ENCODE measurements at regions not wholly inside any gene's neighbourhood (a gene's known extent, or its start where the extent isn't known, plus 50 kb on each side); places are given as distances from the start of the nearest gene placed in this dataset.

DNA sequence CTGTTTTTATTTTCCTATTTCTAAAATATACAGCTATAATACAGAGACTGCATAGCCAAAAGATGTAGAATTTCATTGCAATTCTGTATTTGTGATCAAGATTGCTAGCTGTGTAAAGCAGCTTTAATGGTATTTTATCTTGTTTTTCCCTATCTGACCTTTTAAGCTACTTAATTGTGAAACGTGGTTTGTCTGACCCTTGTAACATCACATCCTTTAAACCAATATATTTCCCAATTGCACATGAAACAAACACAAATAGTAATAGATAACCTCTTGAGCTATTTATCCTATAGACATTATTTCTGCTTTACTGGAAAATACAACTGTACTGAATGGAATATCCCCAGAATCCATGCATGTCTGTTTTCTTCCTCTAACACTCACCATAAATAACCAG lies 112.2 kb upstream of the PLPPR4 start:
- TF ChIP-seq SP2 (IDR thresholded peaks at IDR 0.05; ENCODE audit: low read length) (no peak), TBP (IDR thresholded peaks at IDR 0.05; ENCODE audit: low read depth, low read length) (no peak), POLR2AphosphoS5 (IDR thresholded peaks at IDR 0.05; ENCODE audit: low read depth, low read length) (no peak), GTF2F1 (IDR thresholded peaks at IDR 0.05; ENCODE audit: borderline replicate concordance, low read depth, low read length) (no peak), EZH2 (IDR thresholded peaks at IDR 0.05; ENCODE audit: low read depth, low read length, severe bottlenecking) (no peak), BACH1 (IDR thresholded peaks at IDR 0.05; ENCODE audit: low read length) (no peak), KDM5A (IDR thresholded peaks at IDR 0.05; ENCODE audit: low read length) (no peak), CHD2 (IDR thresholded peaks at IDR 0.05; ENCODE audit: low read length) (no peak), SRF (IDR thresholded peaks at IDR 0.05; ENCODE audit: low read depth, low read length) (no peak)
- TF ChIP-seq, protein P1, sequence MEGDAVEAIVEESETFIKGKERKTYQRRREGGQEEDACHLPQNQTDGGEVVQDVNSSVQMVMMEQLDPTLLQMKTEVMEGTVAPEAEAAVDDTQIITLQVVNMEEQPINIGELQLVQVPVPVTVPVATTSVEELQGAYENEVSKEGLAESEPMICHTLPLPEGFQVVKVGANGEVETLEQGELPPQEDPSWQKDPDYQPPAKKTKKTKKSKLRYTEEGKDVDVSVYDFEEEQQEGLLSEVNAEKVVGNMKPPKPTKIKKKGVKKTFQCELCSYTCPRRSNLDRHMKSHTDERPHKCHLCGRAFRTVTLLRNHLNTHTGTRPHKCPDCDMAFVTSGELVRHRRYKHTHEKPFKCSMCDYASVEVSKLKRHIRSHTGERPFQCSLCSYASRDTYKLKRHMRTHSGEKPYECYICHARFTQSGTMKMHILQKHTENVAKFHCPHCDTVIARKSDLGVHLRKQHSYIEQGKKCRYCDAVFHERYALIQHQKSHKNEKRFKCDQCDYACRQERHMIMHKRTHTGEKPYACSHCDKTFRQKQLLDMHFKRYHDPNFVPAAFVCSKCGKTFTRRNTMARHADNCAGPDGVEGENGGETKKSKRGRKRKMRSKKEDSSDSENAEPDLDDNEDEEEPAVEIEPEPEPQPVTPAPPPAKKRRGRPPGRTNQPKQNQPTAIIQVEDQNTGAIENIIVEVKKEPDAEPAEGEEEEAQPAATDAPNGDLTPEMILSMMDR (IDR thresholded peaks at IDR 0.05; ENCODE audit: control extremely low read depth in 1 of 3, insufficient read depth in 1 of 3, low read depth in 1 of 3, low read length in 3 of 3): no peak
- TF ChIP-seq, protein P2, sequence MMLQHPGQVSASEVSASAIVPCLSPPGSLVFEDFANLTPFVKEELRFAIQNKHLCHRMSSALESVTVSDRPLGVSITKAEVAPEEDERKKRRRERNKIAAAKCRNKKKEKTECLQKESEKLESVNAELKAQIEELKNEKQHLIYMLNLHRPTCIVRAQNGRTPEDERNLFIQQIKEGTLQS (IDR thresholded peaks at IDR 0.05; ENCODE audit: insufficient read depth, low read depth, low read length): no peak
